ENCODE measurements at regions not wholly inside any gene's neighbourhood (a gene's known extent, or its start where the extent isn't known, plus 50 kb on each side); places are given as distances from the start of the nearest gene placed in this dataset.

GRCh38 chr7:18257711-18258110 is 230.1 kb upstream of the PRPS1L1 start:
- no peaks in the 10 kb centered on the region for H3K27me3 ChIP-seq (replicated peaks; ENCODE audit: control insufficient read depth, insufficient read depth, low read length)
- H3K9me3 ChIP-seq (ENCODE audit: control insufficient read depth, low read length): peaks cover 35% of the 10 kb centered on the region
- no peak overlapping the region for H3K9ac ChIP-seq (ENCODE audit: low read length)
- no peaks in the 10 kb centered on the region for H3K36me3 ChIP-seq (ENCODE audit: control insufficient read depth, insufficient read depth, low read length, severe bottlenecking)
- no peak overlapping the region for H3K4me3 ChIP-seq (ENCODE audit: low read length)
- H3K4me1 ChIP-seq (ENCODE audit: control insufficient read depth, insufficient read depth, low read length): no peaks in the 10 kb centered on the region
- peak; percentile 83 for DNase-seq (ENCODE audit: low read depth)

- H3K9ac ChIP-seq (ENCODE audit: low read length): no peak overlapping the region
- peak overlapping the region; percentile 18 for H3K4me3 ChIP-seq (ENCODE audit: low read length)
- H3K27me3 ChIP-seq (replicated peaks; ENCODE audit: control insufficient read depth, insufficient read depth, low read length): no peaks in the 10 kb centered on the region
- no peaks in the 10 kb centered on the region for H3K4me1 ChIP-seq (ENCODE audit: control insufficient read depth, insufficient read depth, low read length)
- no peaks in the 10 kb centered on the region for H3K36me3 ChIP-seq (ENCODE audit: control insufficient read depth, insufficient read depth, low read length, severe bottlenecking)
- peak; percentile 19 for DNase-seq (ENCODE audit: low read depth)
- H3K9me3 ChIP-seq (ENCODE audit: control insufficient read depth, low read length): peaks cover 22% of the 10 kb centered on the region
Observed at GRCh38 chr7:18262058-18262457, 233.5 kb upstream of the HDAC9 start.

GRCh38 chr7:18265611-18266281 is 229.8 kb upstream of the HDAC9 start:
- peaks cover 21% of the 10 kb centered on the region for H3K9me3 ChIP-seq (ENCODE audit: control insufficient read depth, low read length)
- peak; percentile 85 for DNase-seq (ENCODE audit: low read depth)

GRCh38 chr7:18268571-18268970 is 227.0 kb upstream of the HDAC9 start:
- Histone ChIP-seq H3K36me3 (ENCODE audit: control insufficient read depth, insufficient read depth, low read length, severe bottlenecking) (no peaks in the 10 kb centered on the region), H3K27me3 (replicated peaks; ENCODE audit: control insufficient read depth, insufficient read depth, low read length) (no peaks in the 10 kb centered on the region), H3K4me1 (ENCODE audit: control insufficient read depth, insufficient read depth, low read length) (no peaks in the 10 kb centered on the region), H3K4me3 (ENCODE audit: low read length) (no peak overlapping the region), H3K9me3 (ENCODE audit: control insufficient read depth, low read length) (peaks cover 4% of the 10 kb centered on the region), H3K9ac (ENCODE audit: low read length) (no peak overlapping the region)
- DNase-seq (ENCODE audit: low read depth): no peak

More at GRCh38 chr7:18265611-18266281, 229.8 kb upstream of the HDAC9 start:
- no peak overlapping the region for H3K9ac ChIP-seq (ENCODE audit: low read length)
- no peaks in the 10 kb centered on the region for H3K36me3 ChIP-seq (ENCODE audit: control insufficient read depth, insufficient read depth, low read length, severe bottlenecking)
- H3K4me3 ChIP-seq (ENCODE audit: low read length): no peak overlapping the region
- H3K4me1 ChIP-seq (ENCODE audit: control insufficient read depth, insufficient read depth, low read length): no peaks in the 10 kb centered on the region
- H3K27me3 ChIP-seq (replicated peaks; ENCODE audit: control insufficient read depth, insufficient read depth, low read length): no peaks in the 10 kb centered on the region

GRCh38 chr7:18276380-18276779 is 219.2 kb upstream of the HDAC9 start:
- H3K9ac ChIP-seq (ENCODE audit: low read length): no peak overlapping the region
- H3K27me3 ChIP-seq (replicated peaks; ENCODE audit: control insufficient read depth, insufficient read depth, low read length): no peaks in the 10 kb centered on the region
- no peak overlapping the region for H3K4me3 ChIP-seq (ENCODE audit: low read length)
- H3K9me3 ChIP-seq (ENCODE audit: control insufficient read depth, low read length): no peaks in the 10 kb centered on the region
- DNase-seq (ENCODE audit: low read depth): no peak
- H3K4me1 ChIP-seq (ENCODE audit: control insufficient read depth, insufficient read depth, low read length): no peaks in the 10 kb centered on the region
- H3K36me3 ChIP-seq (ENCODE audit: control insufficient read depth, insufficient read depth, low read length, severe bottlenecking): no peaks in the 10 kb centered on the region

- Histone ChIP-seq H3K9me3 (ENCODE audit: control insufficient read depth, low read length) (no peaks in the 10 kb centered on the region), H3K4me3 (ENCODE audit: low read length) (no peak overlapping the region), H3K9ac (ENCODE audit: low read length) (no peak overlapping the region), H3K36me3 (ENCODE audit: control insufficient read depth, insufficient read depth, low read length, severe bottlenecking) (no peaks in the 10 kb centered on the region), H3K4me1 (ENCODE audit: control insufficient read depth, insufficient read depth, low read length) (no peaks in the 10 kb centered on the region), H3K27me3 (replicated peaks; ENCODE audit: control insufficient read depth, insufficient read depth, low read length) (no peaks in the 10 kb centered on the region)
- peak; percentile 71 for DNase-seq (ENCODE audit: low read depth)
Observed at GRCh38 chr7:18278316-18278715, 217.2 kb upstream of the HDAC9 start.

GRCh38 chr7:18283045-18283444 is 212.5 kb upstream of the HDAC9 start:
- no peak for DNase-seq (ENCODE audit: low read depth)

GRCh38 chr7:18287482-18287881 is 208.1 kb upstream of the HDAC9 start:
- DNase-seq (ENCODE audit: low read depth): no peak
- no peaks in the 10 kb centered on the region for H3K36me3 ChIP-seq (ENCODE audit: control insufficient read depth, insufficient read depth, low read length, severe bottlenecking)

More at GRCh38 chr7:18283045-18283444, 212.5 kb upstream of the HDAC9 start:
- Histone ChIP-seq H3K9ac (ENCODE audit: low read length) (no peak overlapping the region), H3K36me3 (ENCODE audit: control insufficient read depth, insufficient read depth, low read length, severe bottlenecking) (no peaks in the 10 kb centered on the region), H3K4me1 (ENCODE audit: control insufficient read depth, insufficient read depth, low read length) (no peaks in the 10 kb centered on the region), H3K9me3 (ENCODE audit: control insufficient read depth, low read length) (no peaks in the 10 kb centered on the region), H3K4me3 (ENCODE audit: low read length) (no peak overlapping the region), H3K27me3 (replicated peaks; ENCODE audit: control insufficient read depth, insufficient read depth, low read length) (no peaks in the 10 kb centered on the region)

GRCh38 chr7:18288322-18289037 is 207.1 kb upstream of the HDAC9 start:
- peak; percentile 24 for DNase-seq (ENCODE audit: low read depth)
- H3K36me3 ChIP-seq (ENCODE audit: control insufficient read depth, insufficient read depth, low read length, severe bottlenecking): no peaks in the 10 kb centered on the region
- H3K27me3 ChIP-seq (replicated peaks; ENCODE audit: control insufficient read depth, insufficient read depth, low read length): no peaks in the 10 kb centered on the region
- no peak overlapping the region for H3K9ac ChIP-seq (ENCODE audit: low read length)
- H3K9me3 ChIP-seq (ENCODE audit: control insufficient read depth, low read length): no peaks in the 10 kb centered on the region
- H3K4me3 ChIP-seq (ENCODE audit: low read length): no peak overlapping the region
- H3K4me1 ChIP-seq (ENCODE audit: control insufficient read depth, insufficient read depth, low read length): peaks cover 4% of the 10 kb centered on the region

More at GRCh38 chr7:18287482-18287881, 208.1 kb upstream of the HDAC9 start:
- Histone ChIP-seq H3K9ac (ENCODE audit: low read length) (no peak overlapping the region), H3K4me3 (ENCODE audit: low read length) (no peak overlapping the region), H3K9me3 (ENCODE audit: control insufficient read depth, low read length) (no peaks in the 10 kb centered on the region), H3K4me1 (ENCODE audit: control insufficient read depth, insufficient read depth, low read length) (peaks cover 4% of the 10 kb centered on the region), H3K27me3 (replicated peaks; ENCODE audit: control insufficient read depth, insufficient read depth, low read length) (no peaks in the 10 kb centered on the region)

- DNase-seq (ENCODE audit: low read depth): no peak
- no peaks in the 10 kb centered on the region for H3K9me3 ChIP-seq (ENCODE audit: control insufficient read depth, low read length)
- no peaks in the 10 kb centered on the region for H3K36me3 ChIP-seq (ENCODE audit: control insufficient read depth, insufficient read depth, low read length, severe bottlenecking)
- no peak overlapping the region for H3K9ac ChIP-seq (ENCODE audit: low read length)
- no peak overlapping the region for H3K4me3 ChIP-seq (ENCODE audit: low read length)
- peaks cover 4% of the 10 kb centered on the region for H3K4me1 ChIP-seq (ENCODE audit: control insufficient read depth, insufficient read depth, low read length)
- no peaks in the 10 kb centered on the region for H3K27me3 ChIP-seq (replicated peaks; ENCODE audit: control insufficient read depth, insufficient read depth, low read length)
Observed at GRCh38 chr7:18289788-18290187, 205.8 kb upstream of the HDAC9 start.

GRCh38 chr7:18290223-18290622 is 205.3 kb upstream of the HDAC9 start:
- Histone ChIP-seq H3K9ac (ENCODE audit: low read length) (no peak overlapping the region), H3K36me3 (ENCODE audit: control insufficient read depth, insufficient read depth, low read length, severe bottlenecking) (no peaks in the 10 kb centered on the region)

More at GRCh38 chr7:18290223-18290622, 205.3 kb upstream of the HDAC9 start:
- no peak for DNase-seq (ENCODE audit: low read depth)
- no peaks in the 10 kb centered on the region for H3K27me3 ChIP-seq (replicated peaks; ENCODE audit: control insufficient read depth, insufficient read depth, low read length)
- peaks cover 4% of the 10 kb centered on the region for H3K4me1 ChIP-seq (ENCODE audit: control insufficient read depth, insufficient read depth, low read length)
- no peak overlapping the region for H3K4me3 ChIP-seq (ENCODE audit: low read length)
- H3K9me3 ChIP-seq (ENCODE audit: control insufficient read depth, low read length): no peaks in the 10 kb centered on the region

Measured in adipocyte (in vitro differentiated cells).